SU-DHL-6 (cell line): ENCODE measurements at regions not wholly inside any gene's neighbourhood (a gene's known extent, or its start where the extent isn't known, plus 50 kb on each side); places are given as distances from the start of the nearest gene placed in this dataset.

ENCODE experiments used
- CTCF ChIP-seq: fragments of 200-600 bp; sonication (generic); IDR thresholded peaks from one replicate; pipeline ENCODE4 v1.5.1; 2017; ENCODE audit warnings: antibody characterized with exemption, mild to moderate bottlenecking, low read length, moderate library complexity; ENCODE audit not compliant: insufficient read depth, poor library complexity, severe bottlenecking
- EZH2phosphoT487 ChIP-seq: fragments of 200-600 bp; sonication (generic), shearing (Covaris generic); conservative IDR thresholded peaks from 2 replicates; pipeline ENCODE4 v1.6.1; 2018; ENCODE audit warnings: mild to moderate bottlenecking, antibody characterized with exemption, low read length, moderate library complexity, mixed read lengths

- TF ChIP-seq CTCF = no peak
- no peak for TF ChIP-seq EZH2phosphoT487
Observed at GRCh38 chr11:15878756-15879155, 477.6 kb downstream of the SOX6 start.
